ENCODE measurements at regions not wholly inside any gene's neighbourhood (a gene's known extent, or its start where the extent isn't known, plus 50 kb on each side); places are given as distances from the start of the nearest gene placed in this dataset.

GRCh38 chr1:87599569-87599968 lies 270.9 kb downstream of the LMO4 start:
- Histone ChIP-seq H3K36me3 (ENCODE audit: control insufficient read depth, insufficient read depth, low read length) (no peaks in the 10 kb centered on the region), H3K27me3 (ENCODE audit: control insufficient read depth, insufficient read depth, low read length) (no peaks in the 10 kb centered on the region), H3K9me3 (ENCODE audit: control insufficient read depth, insufficient read depth, low read length) (no peaks in the 10 kb centered on the region), H3K4me3 (ENCODE audit: low read depth, low read length) (no peak overlapping the region), H3K9ac (ENCODE audit: low read depth, low read length) (no peak overlapping the region), H3K4me1 (ENCODE audit: control insufficient read depth, insufficient read depth, low read length) (no peaks in the 10 kb centered on the region)

DNA sequence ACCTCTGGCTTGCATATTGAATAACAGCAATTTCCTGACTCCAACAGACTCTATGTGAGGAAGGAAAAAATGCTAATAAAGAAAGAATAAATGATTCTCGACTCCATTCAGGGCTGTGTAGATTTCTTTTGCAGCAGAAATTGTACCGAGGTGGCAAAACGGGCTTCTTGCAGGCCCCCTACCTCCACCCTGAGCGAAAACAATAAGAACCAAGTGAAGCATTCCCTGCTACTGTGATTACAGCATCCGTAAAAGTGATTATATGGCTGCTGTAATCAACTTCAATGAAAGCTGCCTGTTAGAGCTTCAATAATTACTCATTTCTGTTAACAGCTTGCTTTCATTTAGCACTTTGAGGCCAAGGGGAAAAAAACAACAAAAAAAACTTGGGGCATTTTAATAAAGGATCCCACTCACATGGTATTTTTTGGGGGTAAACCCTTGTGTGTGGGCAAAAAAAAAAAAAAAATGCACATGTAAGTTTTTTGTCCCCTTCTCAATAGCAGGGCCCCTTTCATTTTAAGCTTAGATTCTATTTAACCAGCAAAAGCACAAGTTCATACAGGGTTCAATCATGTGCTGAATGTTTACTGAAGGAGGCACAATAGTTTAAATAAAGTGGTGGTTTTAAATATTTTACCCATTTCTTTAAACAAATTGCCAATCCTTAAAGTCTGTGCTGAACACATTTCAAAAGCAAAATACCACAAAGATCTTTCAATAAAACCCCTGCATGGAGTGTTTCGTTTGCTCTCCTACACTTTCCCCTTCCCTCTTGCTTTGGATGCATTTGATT lies 271.6 kb downstream of the LMO4 start:
- Histone ChIP-seq H3K9me3 (ENCODE audit: control insufficient read depth, insufficient read depth, low read length) (no peaks in the 10 kb centered on the region), H3K4me1 (ENCODE audit: control insufficient read depth, insufficient read depth, low read length) (no peaks in the 10 kb centered on the region), H3K9ac (ENCODE audit: low read depth, low read length) (no peak overlapping the region), H3K27me3 (ENCODE audit: control insufficient read depth, insufficient read depth, low read length) (no peaks in the 10 kb centered on the region), H3K4me3 (ENCODE audit: low read depth, low read length) (no peak overlapping the region), H3K36me3 (ENCODE audit: control insufficient read depth, insufficient read depth, low read length) (no peaks in the 10 kb centered on the region)

- Histone ChIP-seq H3K4me1 (ENCODE audit: control insufficient read depth, insufficient read depth, low read length) (no peaks in the 10 kb centered on the region), H3K9me3 (ENCODE audit: control insufficient read depth, insufficient read depth, low read length) (no peaks in the 10 kb centered on the region), H3K36me3 (ENCODE audit: control insufficient read depth, insufficient read depth, low read length) (no peaks in the 10 kb centered on the region), H3K9ac (ENCODE audit: low read depth, low read length) (no peak overlapping the region), H3K27me3 (ENCODE audit: control insufficient read depth, insufficient read depth, low read length) (no peaks in the 10 kb centered on the region), H3K4me3 (ENCODE audit: low read depth, low read length) (no peak overlapping the region)
Measured at GRCh38 chr1:87600854-87601253, 272.2 kb downstream of the LMO4 start.

DNA sequence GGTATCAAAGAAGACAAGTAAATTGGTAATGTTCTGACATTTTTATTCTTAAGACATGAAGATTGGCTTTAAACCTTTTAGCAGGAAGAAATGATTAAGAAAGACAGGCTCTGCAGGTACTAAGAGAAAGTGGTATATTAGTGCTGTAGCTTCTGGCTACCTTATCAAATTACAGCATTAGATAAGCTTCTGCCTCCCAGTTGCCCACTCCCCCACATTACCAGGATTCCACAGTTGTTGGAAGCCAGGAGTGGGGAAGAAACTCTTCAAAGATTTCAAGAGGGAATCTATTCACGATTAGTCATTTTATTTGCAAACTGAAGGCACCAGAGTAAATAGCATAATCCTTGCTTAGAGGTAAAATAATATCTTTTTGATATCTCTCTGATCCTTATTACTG lies 274.9 kb downstream of the LMO4 start:
- Histone ChIP-seq H3K4me3 (ENCODE audit: low read depth, low read length) (no peak overlapping the region), H3K9ac (ENCODE audit: low read depth, low read length) (no peak overlapping the region), H3K4me1 (ENCODE audit: control insufficient read depth, insufficient read depth, low read length) (no peaks in the 10 kb centered on the region), H3K36me3 (ENCODE audit: control insufficient read depth, insufficient read depth, low read length) (no peaks in the 10 kb centered on the region), H3K9me3 (ENCODE audit: control insufficient read depth, insufficient read depth, low read length) (no peaks in the 10 kb centered on the region), H3K27me3 (ENCODE audit: control insufficient read depth, insufficient read depth, low read length) (no peaks in the 10 kb centered on the region)

GRCh38 chr1:87612956-87613355 lies 284.3 kb downstream of the LMO4 start:
- H3K27me3 ChIP-seq (ENCODE audit: control insufficient read depth, insufficient read depth, low read length), result no peaks in the 10 kb centered on the region
- no peak overlapping the region for H3K9ac ChIP-seq (ENCODE audit: low read depth, low read length)
- H3K36me3 ChIP-seq (ENCODE audit: control insufficient read depth, insufficient read depth, low read length), result no peaks in the 10 kb centered on the region
- no peak overlapping the region for H3K4me3 ChIP-seq (ENCODE audit: low read depth, low read length)
- H3K4me1 ChIP-seq (ENCODE audit: control insufficient read depth, insufficient read depth, low read length), result no peaks in the 10 kb centered on the region
- no peaks in the 10 kb centered on the region for H3K9me3 ChIP-seq (ENCODE audit: control insufficient read depth, insufficient read depth, low read length)

DNA sequence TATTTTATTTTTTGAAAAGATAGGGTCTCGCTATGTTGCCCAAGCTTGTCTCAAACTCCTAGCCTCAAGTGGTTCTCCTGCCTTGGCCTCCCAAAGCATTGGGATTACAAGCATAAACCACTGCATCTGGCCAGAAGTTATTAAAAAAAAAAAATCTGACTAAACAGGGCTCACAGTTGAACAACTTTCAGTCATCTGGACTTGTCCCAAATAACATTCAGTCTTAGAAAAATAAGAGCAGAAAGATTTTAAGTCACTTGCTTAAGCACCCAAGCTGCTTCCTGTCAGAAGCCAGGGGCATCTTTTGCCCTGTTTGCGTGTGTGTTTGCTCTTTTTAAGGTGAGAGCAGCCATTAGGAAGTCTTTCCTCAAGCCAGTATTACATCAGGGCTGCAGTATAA lies 286.8 kb downstream of the LMO4 start:
- H3K9me3 ChIP-seq (ENCODE audit: control insufficient read depth, insufficient read depth, low read length), result no peaks in the 10 kb centered on the region
- H3K4me1 ChIP-seq (ENCODE audit: control insufficient read depth, insufficient read depth, low read length), result no peaks in the 10 kb centered on the region
- H3K9ac ChIP-seq (ENCODE audit: low read depth, low read length), result no peak overlapping the region
- no peak overlapping the region for H3K4me3 ChIP-seq (ENCODE audit: low read depth, low read length)
- H3K27me3 ChIP-seq (ENCODE audit: control insufficient read depth, insufficient read depth, low read length), result no peaks in the 10 kb centered on the region
- H3K36me3 ChIP-seq (ENCODE audit: control insufficient read depth, insufficient read depth, low read length), result peaks cover 3% of the 10 kb centered on the region

GRCh38 chr1:87615901-87616300 lies 287.2 kb downstream of the LMO4 start:
- Histone ChIP-seq H3K9me3 (ENCODE audit: control insufficient read depth, insufficient read depth, low read length) (no peaks in the 10 kb centered on the region), H3K9ac (ENCODE audit: low read depth, low read length) (no peak overlapping the region), H3K4me3 (ENCODE audit: low read depth, low read length) (no peak overlapping the region), H3K36me3 (ENCODE audit: control insufficient read depth, insufficient read depth, low read length) (peaks cover 3% of the 10 kb centered on the region), H3K27me3 (ENCODE audit: control insufficient read depth, insufficient read depth, low read length) (no peaks in the 10 kb centered on the region), H3K4me1 (ENCODE audit: control insufficient read depth, insufficient read depth, low read length) (no peaks in the 10 kb centered on the region)

GRCh38 chr1:87620807-87621206 lies 292.1 kb downstream of the LMO4 start:
- Histone ChIP-seq H3K9ac (ENCODE audit: low read depth, low read length) (no peak overlapping the region), H3K4me1 (ENCODE audit: control insufficient read depth, insufficient read depth, low read length) (no peaks in the 10 kb centered on the region), H3K36me3 (ENCODE audit: control insufficient read depth, insufficient read depth, low read length) (peaks cover 3% of the 10 kb centered on the region), H3K27me3 (ENCODE audit: control insufficient read depth, insufficient read depth, low read length) (no peaks in the 10 kb centered on the region), H3K4me3 (ENCODE audit: low read depth, low read length) (no peak overlapping the region), H3K9me3 (ENCODE audit: control insufficient read depth, insufficient read depth, low read length) (no peaks in the 10 kb centered on the region)

DNA sequence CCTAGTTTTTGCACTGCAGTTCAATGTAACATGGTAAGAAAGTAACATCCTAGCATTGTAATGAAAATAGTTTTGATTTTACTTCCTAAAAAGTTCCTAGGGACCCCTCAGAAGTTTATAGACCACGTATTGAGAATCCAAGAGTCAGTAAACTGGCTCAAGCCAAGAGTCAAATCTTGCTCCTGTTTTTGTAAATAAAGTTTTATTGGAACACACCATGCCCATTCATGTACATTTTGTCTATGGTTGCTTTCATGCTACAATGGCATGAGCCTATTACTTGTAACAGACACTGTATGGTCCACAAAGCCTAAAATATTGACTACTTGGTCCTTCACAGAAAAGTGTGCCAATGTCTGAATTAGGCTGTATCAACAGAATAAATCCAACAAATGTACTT lies 301.0 kb downstream of the LMO4 start:
- H3K36me3 ChIP-seq (ENCODE audit: control insufficient read depth, insufficient read depth, low read length), result no peaks in the 10 kb centered on the region
- no peaks in the 10 kb centered on the region for H3K9me3 ChIP-seq (ENCODE audit: control insufficient read depth, insufficient read depth, low read length)
- H3K4me1 ChIP-seq (ENCODE audit: control insufficient read depth, insufficient read depth, low read length), result no peaks in the 10 kb centered on the region
- no peak overlapping the region for H3K4me3 ChIP-seq (ENCODE audit: low read depth, low read length)
- no peaks in the 10 kb centered on the region for H3K27me3 ChIP-seq (ENCODE audit: control insufficient read depth, insufficient read depth, low read length)
- no peak overlapping the region for H3K9ac ChIP-seq (ENCODE audit: low read depth, low read length)

- no peaks in the 10 kb centered on the region for H3K27me3 ChIP-seq (ENCODE audit: control insufficient read depth, insufficient read depth, low read length)
- H3K9me3 ChIP-seq (ENCODE audit: control insufficient read depth, insufficient read depth, low read length), result no peaks in the 10 kb centered on the region
- no peaks in the 10 kb centered on the region for H3K36me3 ChIP-seq (ENCODE audit: control insufficient read depth, insufficient read depth, low read length)
- no peak overlapping the region for H3K4me3 ChIP-seq (ENCODE audit: low read depth, low read length)
- no peak overlapping the region for H3K9ac ChIP-seq (ENCODE audit: low read depth, low read length)
- no peaks in the 10 kb centered on the region for H3K4me1 ChIP-seq (ENCODE audit: control insufficient read depth, insufficient read depth, low read length)
Measured at GRCh38 chr1:87632232-87632631, 303.6 kb downstream of the LMO4 start.

DNA sequence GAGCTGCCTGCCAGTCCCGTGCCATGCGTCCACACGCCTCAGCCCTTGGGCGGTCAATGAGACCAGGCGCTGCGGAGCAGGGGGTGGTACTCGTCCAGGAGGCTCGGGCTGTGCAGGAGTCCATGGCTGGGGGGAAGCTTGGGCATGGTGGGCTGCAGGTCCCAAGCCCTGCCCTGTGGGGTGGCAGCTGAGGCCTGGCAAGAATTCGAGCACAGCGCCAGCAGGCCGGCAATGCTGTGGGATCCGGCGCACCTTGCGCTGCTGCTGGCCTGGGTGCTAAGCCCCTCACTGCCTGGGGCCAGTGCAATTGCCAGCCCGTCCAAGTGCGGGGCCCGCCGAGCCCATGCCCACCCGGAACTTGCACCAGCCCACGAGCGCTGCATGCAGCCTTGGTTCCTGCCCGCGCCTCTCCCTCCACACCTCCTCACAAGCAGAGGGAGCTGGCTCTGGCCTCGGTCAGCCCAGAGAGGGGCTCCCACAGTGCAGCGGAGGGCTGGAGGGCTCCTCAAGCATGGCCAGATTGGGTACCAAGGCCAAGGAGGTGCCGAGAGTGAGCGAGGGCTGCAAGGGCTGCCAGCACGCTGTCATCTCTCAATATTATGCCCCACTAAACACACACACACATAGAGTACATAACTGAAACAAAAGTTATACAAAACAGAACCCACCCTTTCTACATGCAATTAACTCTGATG lies 307.7 kb downstream of the LMO4 start:
- Histone ChIP-seq H3K27me3 (ENCODE audit: control insufficient read depth, insufficient read depth, low read length) (no peaks in the 10 kb centered on the region), H3K36me3 (ENCODE audit: control insufficient read depth, insufficient read depth, low read length) (no peaks in the 10 kb centered on the region), H3K4me3 (ENCODE audit: low read depth, low read length) (no peak overlapping the region), H3K9me3 (ENCODE audit: control insufficient read depth, insufficient read depth, low read length) (peaks cover 3% of the 10 kb centered on the region), H3K9ac (ENCODE audit: low read depth, low read length) (no peak overlapping the region), H3K4me1 (ENCODE audit: control insufficient read depth, insufficient read depth, low read length) (no peaks in the 10 kb centered on the region)

- no peak overlapping the region for H3K4me3 ChIP-seq (ENCODE audit: low read depth, low read length)
- H3K9me3 ChIP-seq (ENCODE audit: control insufficient read depth, insufficient read depth, low read length), result peaks cover 3% of the 10 kb centered on the region
- no peak overlapping the region for H3K9ac ChIP-seq (ENCODE audit: low read depth, low read length)
- no peaks in the 10 kb centered on the region for H3K36me3 ChIP-seq (ENCODE audit: control insufficient read depth, insufficient read depth, low read length)
- peaks cover 14% of the 10 kb centered on the region for H3K4me1 ChIP-seq (ENCODE audit: control insufficient read depth, insufficient read depth, low read length)
- no peaks in the 10 kb centered on the region for H3K27me3 ChIP-seq (ENCODE audit: control insufficient read depth, insufficient read depth, low read length)
Measured at GRCh38 chr1:87638636-87639035, 310.0 kb downstream of the LMO4 start.
